ENCODE measurements at regions not wholly inside any gene's neighbourhood (a gene's known extent, or its start where the extent isn't known, plus 50 kb on each side); places are given as distances from the start of the nearest gene placed in this dataset.
"Not testable (repeated sequence)": the region's sequence is repeated elsewhere in the genome, so short reads cannot be mapped to it uniquely, and the experiment has no call there.

DNA sequence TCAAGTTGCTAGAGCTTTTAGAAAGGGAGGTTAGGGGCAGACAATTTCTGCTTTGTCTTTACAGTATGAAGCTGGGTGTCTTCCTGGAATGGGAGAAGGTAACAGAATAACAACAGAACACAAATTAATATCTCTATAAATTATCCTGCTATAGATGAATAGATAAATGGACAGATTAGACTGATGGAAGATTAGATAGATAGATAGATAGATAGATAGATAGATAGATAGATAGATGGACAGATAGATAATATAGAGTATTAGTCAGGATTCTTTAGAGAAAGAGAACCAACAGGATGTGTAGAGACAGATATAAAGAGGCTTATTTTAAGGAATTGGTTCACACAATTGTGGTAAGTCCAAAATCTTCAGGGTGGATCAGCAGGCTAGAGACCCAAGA, 302.2 kb downstream of the BCL11A start:
- intact Hi-C loops (cut with micrococcal nuclease), result no loop called here

DNA sequence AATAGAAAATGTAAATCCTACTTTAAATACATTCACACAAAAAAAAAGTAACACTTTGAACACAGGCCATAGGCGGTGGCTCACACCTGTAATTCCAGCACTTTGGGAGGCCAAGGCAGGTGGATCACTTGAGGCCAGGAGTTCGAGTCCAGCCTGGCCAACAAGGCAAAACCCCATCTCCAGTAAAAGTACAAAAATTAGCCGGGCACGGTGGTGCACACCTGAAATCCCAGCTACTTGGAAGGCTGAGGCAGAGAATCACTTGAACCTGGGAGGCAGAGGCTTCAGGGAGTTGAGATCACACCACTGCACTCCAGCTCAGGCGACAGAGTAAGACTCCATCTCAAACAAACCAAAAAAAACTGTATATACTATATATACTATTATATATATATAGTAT, 303.6 kb downstream of the BCL11A start:
- intact Hi-C loops (cut with micrococcal nuclease), result no loop called here

DNA sequence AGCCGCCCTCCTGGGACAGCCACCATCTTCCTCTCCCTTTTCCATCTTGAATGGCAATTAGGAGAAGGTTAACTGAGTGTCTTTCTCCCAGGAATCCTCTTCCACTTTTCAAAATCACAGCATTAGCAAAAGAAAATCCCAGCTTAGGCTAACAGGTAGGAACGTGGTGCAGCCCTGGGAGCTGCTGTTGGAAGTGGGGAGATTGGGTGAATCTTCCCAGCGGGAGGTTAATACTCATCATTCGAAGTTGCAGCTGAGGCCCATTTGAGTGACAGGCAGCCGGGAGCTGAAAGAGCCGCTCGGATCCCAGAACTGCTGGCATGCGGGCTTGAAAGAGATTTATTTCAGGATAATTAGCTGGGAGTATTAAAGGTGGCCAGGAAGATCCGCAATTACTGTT, 306.0 kb downstream of the BCL11A start:
- intact Hi-C loops (cut with micrococcal nuclease), result no loop called here

DNA sequence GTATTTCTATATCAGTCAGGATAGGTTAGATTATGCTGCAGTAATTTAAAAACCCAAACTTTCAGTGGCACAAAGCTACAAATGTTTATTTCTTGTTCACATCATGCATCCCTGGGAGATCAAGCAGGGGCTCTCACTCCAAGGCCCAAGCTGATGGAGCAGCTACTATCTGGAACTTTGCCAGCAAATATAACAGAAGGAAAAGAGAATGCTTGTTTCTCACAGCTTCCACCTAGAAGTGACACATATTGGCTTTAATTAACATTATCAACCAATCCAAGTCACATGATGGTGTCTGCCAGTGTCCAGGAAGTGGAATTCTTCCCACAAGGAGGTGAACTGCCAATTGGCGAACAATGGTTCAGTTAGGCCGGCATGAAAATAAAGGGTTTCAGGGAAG, 306.9 kb downstream of the BCL11A start:
- intact Hi-C loops (cut with micrococcal nuclease), result no loop called here

DNA sequence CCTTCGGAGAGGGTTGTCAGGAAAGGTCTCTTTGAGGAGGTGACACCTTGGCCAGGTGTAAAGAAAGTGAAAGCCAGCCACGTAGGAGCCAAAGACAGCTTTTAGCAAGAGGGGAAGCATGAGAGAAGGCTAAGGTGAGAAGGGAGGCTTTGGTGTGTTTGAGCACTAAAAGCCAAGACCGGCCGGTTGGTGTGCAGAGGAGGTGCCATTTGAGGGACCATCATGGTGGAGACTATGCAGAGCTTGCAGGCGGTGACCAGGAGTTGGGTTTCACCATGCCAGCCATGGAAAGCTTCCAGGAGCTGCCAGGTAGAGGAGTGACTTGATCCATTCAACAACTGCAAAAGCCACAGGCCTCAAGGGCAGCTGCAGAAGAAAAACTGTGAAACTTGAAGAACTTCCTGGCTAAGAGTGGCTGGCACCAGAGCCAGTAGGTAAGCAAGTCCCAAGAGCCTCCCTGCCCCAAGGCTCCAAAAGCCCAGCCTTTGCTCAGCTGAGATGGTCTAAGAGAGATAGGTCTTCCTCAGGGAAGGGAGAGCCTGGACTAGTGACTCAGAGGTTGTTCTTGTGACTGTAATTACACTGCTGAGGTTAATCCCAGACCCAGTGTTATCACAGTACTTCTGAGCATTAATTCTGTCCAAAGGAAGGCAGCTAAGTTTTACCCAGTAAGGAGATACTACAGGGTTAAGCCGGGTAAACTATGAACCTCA, 319.0 kb downstream of the BCL11A start:
- intact Hi-C loops (cut with micrococcal nuclease), result no loop called here

DNA sequence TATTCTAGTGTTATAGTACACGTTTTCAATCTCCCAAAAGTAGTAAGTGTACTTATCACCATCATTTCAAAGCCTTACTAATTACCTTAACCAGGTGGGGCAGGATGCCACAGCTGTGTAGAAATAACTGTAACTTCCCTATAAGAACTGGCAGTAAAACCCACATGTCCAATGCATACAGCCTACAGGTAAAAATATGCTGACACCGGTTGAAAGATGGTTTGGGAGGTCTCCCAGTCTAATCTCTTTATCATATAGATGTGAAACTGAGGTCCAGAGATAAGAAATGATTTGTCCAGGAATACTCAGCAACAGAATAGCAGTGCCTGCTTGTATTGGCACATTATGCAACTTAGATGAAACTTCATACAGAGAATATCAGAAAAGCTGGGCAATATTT, 322.9 kb downstream of the BCL11A start:
- intact Hi-C loops (cut with micrococcal nuclease), result no loop called here

DNA sequence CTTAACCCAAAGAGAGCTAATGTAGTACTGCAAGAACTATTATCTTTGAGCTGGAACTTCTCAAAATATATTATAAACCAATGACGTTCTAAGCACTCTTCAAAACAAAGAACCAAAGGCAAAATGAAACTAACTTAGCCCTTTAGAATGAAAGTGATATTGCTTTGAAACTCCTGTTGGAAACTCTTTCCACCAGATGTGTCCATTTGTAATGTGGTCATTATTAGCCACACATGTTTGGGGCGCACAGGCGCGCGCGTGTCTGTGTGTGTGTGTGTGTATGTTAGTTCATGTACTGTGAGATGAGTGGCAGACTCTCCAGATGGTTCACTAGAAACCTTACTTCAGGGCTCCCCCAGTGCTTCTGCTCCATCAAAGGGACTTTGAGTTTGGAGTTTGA, 323.4 kb downstream of the BCL11A start:
- intact Hi-C loops (cut with micrococcal nuclease), result no loop called here

DNA sequence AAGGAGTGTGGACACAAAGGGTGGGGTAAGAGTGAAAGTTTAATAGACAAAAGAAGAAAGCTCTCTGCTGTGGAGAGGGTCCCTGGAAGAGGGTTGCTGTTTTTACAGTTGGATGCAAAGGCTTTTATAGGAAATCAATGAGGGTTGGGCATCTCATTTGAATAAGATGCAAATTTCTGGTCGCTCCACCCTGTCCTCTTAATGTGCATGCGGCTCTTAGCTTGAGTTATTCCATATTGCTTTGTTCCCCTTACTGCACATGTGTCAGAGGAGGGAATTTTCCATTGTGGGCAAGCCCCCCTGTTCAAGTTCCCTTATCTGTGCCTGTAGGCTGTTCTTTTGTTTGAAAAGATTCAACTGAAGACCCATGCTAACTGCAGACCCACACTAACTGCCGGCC, 326.5 kb downstream of the BCL11A start:
- intact Hi-C loops (cut with micrococcal nuclease), result no loop called here

DNA sequence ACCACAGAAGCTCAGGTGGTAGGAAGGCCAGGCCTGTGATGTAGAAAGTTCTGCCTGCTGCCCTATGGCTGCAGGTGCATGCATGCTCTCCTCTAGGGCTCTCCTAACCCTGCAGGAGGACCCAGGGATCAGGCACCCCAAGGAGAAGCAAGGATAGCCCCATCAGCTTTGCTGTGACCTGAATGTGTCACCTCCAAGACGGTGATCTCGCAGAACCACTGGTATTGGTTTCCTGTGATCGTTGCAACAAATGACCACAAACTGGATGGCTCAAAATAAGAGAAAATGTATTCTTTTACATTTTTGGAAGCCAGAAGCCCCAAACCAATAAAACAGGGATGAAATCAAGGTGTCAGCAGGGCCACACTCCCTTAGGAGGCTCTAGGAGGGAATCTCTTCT, 327.3 kb downstream of the BCL11A start:
- intact Hi-C loops (cut with micrococcal nuclease), result no loop called here

DNA sequence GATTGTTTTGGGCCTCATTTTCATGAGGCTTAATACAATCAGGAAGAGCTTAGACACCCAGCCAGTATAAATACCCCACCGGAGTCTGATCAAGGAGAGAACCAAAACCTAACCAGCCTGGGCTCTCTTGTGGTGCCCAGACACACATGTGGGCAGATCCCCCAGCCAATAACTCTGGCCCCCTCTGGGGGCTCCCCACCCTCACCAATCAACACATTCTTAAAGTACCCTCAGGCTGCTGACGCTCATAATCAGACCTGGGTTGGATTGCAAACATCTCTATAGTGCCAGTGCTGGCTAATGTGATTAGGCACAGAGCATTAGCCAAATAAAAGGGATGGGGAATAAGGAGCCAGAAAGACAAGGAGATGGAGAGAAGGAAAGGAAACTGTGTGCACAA, 329.6 kb downstream of the BCL11A start:
- intact Hi-C loops (cut with micrococcal nuclease), result no loop called here

DNA sequence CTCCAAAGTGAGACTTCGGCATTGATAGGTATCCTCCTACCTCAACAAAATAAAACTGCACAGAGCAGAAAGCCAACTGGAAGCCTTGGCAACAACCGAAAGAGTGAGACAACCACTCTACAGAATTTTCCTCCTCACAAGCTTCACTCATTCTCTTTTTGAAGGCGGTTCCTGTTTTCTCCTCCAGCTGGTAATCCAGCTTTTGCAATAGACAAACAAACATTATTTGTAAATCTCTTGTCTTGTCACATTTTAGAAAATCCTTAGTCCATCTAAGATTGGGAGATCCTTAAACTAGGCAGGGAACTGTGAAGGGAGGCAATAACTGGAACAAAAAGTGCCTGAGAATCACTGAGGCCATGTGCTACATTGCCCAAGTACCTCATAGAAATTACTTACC, 332.4 kb downstream of the BCL11A start:
- intact Hi-C loops (cut with micrococcal nuclease), result no loop called here

DNA sequence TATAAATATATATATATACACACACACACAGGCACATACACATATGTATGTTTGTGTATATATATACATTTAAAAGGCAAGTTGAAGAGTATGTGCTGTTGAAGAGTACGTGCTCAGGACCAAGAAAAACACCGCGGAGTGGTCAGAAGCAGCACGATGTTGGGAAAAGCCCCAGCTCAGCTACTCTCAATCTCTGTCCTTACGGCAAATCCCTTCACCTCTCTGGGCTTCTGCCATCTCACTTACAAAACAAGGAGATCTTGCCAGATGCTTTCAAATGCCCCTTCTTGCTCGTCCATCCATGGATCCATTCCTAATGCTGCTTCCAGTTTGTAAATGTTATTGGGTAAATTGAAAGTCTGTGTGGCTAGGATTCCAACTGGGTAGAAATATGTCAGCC, 333.9 kb downstream of the BCL11A start:
- intact Hi-C loops (cut with micrococcal nuclease), result no loop called here

DNA sequence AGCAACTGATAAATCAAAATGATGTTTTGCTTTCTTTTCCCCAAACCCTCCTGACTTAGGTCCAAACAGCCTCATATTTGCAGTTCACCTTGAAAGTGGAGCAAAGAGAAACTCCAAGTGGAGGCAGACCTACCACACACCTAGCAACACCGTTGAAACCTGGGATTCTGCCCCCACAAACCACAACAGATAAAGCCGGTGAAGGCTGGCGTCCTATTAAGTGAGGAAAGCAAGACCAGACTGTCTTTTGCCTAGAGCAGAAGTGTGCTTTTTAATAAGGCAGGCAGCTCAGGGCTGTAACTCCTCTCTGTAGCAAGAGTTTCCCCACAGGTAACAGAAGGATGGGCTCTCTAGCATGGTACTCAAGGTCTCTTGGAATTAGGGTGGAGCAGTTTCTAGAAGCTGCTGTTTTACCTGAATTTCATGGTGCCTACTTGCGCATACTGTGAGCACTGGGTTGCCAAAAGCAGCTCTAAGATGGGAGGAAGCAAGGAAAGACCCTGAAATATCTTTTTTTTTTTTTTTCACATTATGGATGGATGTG, 336.9 kb downstream of the BCL11A start:
- intact Hi-C loops (cut with micrococcal nuclease), result no loop called here

DNA sequence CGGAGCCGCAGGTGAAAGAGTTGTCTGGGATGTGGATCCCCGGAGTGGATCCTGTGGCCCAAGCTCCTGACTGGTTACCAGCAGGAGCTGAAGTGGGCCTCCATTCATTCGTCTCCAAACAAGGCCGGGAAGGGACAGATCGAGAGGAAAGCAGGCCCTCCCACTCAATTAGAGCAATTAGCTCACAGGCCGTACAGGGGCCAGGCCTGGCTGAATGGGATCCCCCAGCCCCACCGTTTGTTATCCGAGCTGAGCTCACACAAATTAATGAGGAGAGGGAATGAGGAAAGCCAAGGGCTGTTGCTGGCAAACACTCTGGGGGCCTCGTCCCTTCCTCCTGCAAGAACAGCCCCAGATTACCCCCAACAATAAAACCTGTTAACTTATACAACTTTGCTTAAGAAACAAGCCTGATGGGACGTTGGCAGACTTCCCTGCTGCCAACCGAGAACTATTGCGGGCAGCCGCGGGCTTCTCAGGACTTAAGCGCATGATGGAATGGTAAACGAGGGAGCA, 338.0 kb downstream of the BCL11A start:
- intact Hi-C loops (cut with micrococcal nuclease), result no loop called here

DNA sequence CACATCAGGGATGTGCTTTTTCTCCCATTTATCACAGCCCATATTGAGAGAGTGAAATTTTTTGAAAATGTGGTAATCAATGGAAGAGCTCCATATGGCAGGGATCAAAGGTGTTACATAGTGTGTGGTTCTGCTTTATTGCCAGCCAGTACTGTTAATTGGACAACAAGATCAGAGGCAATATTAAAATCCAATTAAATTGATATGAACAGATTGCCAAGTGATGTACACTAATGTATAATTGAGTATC, 338.9 kb downstream of the BCL11A start:
- intact Hi-C loops (cut with micrococcal nuclease), result no loop called here

DNA sequence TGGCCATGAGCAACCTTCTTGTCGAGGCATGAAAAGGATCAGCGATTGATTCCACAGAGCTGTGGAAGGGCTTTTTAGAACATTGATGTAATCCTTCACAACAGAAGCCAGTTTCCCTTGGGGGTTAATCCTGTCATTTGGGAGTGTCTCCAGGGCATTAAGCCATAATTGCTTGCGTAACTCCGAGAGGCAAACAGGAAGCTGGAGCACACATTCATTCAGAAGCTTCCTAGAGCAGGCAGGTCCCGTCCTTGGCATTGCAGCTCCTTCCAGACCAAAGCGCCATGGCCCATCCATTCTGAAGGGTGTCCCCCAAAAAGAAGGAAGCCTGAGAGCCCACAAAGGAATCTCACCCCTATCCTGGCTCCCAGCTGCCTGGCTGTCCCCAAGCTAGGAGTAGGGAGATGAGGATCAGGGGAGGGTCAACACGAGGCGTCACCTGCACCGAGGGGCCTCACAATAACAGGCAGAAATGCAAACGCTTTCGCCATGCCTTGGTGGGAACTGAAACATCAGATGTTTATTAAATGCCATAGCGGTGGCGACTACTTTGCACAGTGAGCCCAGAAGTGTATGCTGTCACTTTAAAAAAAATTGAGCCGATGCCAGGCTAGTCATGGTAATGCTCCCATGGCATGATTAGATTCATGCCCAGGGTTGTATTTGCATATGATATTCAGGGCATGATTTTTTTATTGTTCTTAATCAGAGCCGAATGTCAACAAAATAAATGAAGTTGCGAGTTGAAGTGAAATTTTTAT, 339.4 kb downstream of the BCL11A start:
- intact Hi-C loops (cut with micrococcal nuclease), result no loop called here

DNA sequence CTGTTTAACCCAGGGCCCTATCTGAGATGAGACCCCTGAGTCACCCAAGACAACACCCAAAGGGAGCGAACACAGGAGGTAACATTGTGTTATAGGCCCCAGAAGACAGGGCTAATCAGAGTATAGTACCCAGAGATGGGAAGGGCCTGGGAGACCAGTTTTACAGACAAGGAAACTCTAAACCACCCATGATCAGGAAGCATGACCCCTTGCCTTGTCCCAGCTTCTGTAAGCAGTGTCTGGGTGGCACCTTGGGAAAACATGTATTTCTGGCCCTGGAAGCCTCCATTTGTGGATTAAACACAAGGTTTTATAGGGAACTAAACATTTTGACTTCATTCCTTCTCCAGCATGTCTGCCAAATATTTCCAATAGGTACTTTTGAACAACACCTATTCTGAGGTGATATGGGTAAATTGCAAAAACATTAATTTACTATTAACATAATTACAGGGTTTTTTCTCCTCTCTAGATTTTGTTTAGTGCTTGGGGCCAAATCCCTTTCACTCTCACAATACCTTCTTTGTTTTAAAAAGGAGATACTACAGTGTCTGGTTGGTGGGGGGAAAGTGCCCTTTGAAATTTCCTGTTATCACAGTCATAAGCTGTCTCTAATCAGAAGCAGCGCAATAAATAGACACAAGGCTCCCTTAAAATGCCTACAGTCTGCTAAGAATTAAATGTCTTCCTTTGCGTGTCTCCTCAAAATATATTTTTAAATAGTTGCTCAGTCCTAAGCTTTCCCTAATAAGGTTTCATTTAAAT, 341.1 kb downstream of the BCL11A start:
- intact Hi-C loops (cut with micrococcal nuclease), result no loop called here

DNA sequence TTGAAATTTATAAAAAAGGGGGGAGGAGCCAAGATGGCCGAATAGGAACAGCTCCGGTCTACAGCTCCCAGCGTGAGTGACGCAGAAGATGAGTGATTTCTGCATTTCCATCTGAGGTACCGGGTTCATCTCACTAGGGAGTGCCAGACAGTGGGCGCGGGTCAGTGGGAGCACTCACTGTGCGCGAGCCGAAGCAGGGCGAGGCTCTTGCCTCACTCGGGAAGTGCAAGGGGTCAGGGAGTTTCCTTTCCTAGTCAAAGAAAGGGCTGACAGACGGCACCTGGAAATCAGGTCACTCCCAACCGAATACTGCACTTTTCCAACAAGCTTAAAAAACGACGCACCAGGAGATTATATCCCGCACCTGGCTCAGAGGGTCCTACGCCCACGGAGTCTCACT, 364.4 kb downstream of the BCL11A start:
- intact Hi-C loops (cut with micrococcal nuclease), result not testable (repeated sequence)

DNA sequence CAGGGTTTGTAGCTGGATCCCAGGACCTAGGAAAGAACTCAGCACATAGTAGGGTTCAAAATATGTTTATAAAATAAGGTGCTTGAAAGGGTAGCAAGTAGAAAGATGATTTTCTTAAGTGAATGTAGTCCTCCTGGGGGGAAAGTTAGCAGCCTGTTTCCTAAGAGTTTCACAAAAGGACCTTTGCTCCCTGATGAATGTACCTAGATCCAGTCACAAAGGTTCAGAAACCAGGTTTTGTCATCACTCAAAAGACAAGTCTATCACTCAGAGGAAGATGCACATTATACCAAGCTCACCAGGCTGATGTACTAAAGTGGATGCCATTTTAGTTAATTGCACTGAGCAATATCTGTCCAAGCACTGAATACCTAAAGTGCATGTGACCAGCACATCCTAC, 378.2 kb downstream of the BCL11A start:
- intact Hi-C loops (cut with micrococcal nuclease), result no loop called here

DNA sequence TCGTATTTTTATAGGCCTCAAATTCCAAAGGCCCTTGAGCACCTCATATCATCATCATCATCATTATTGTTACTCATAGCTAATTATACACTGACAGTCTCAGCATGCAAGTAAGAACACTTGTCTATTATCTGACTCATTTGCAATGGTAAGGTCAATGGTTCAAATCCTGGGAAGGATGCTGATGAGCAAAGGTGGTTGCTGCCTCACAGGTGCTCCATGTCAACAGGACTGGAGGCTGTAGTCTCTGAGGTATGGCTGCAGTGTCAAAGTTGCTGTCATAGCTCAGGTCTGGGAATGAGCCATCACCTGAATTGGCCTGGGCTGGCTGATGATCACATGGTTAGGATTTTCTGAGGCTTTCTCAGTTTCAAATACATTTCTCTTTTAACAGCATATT, 379.3 kb downstream of the BCL11A start:
- intact Hi-C loops (cut with micrococcal nuclease), result no loop called here

DNA sequence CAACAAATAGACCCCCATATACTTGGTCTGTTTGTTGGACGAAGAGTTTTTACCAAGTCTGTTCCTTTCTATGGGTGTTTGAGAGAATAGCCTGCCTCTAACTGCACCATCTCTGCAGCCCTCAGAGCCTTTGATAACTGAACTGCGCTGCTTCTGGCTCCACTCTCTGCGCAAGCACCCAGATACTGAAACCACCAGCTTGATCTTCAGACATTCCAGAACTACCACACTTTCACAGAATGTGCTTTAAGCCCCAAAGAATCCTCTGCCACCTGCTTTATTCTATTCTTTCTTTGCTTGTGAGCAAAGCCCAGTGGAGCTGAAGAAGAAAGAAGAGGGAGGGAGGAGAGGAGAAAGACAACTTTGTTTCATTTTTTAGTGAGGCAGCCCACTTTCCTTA, 380.7 kb downstream of the BCL11A start:
- intact Hi-C loops (cut with micrococcal nuclease), result no loop called here

DNA sequence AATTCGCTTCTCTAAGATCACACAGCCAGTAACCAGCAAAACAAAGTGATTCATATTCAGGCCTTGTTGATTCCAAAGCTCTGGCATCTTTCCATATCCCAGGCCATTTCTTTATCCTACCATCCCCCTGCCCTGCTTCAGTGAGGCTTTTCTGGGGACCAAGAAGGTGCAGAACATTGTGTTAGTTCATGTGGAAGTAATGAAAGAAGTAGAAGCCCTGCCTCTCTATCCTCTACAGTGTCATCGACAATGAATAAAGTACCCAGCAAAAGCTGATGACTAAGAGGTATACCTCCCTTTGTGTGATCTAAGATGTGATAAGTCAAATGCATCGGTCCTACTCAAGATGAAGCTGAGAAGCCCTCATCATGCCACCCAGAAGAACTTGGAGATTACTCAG, 383.2 kb downstream of the BCL11A start:
- intact Hi-C loops (cut with micrococcal nuclease), result no loop called here

All from T-helper 1 cell treated with Interleukin-12 subunit alpha and Interleukin-12 subunit beta and Interleukin-4 antibody, amounts not matched to agents 30 ng/mL and 1 ng/mL, for 36 hours (primary cell).